ENCODE measurements at regions not wholly inside any gene's neighbourhood (a gene's known extent, or its start where the extent isn't known, plus 50 kb on each side); places are given as distances from the start of the nearest gene placed in this dataset.

- Histone ChIP-seq H3K36me3 (ENCODE audit: insufficient read depth, low read length) (no peaks in the 10 kb centered on the region), H3K79me2 (ENCODE audit: insufficient read depth, low read length) (no peaks in the 10 kb centered on the region), H3K9me2 (replicated peaks; ENCODE audit: low read depth, low read length) (no peaks in the 10 kb centered on the region), H3K9ac (ENCODE audit: low read depth, low read length, poor library complexity, severe bottlenecking) (no peak overlapping the region), H3K4me3 (ENCODE audit: low read length, poor library complexity, severe bottlenecking) (no peak overlapping the region), H3K4me2 (ENCODE audit: low read depth, low read length, poor library complexity, severe bottlenecking) (no peak overlapping the region), H3K9me3 (ENCODE audit: insufficient read depth, low read depth, low read length) (no peaks in the 10 kb centered on the region), H3K4me1 (ENCODE audit: insufficient read depth, low read length, poor library complexity, severe bottlenecking) (peaks cover 40% of the 10 kb centered on the region), H2AFZ (ENCODE audit: low read length) (no peak overlapping the region), H3K27me3 (ENCODE audit: insufficient read depth, low read length, poor library complexity, severe bottlenecking) (no peaks in the 10 kb centered on the region), H3F3A (ENCODE audit: low read depth) (no peaks in the 10 kb centered on the region), H4K20me1 (ENCODE audit: insufficient read depth, low read length, poor library complexity, severe bottlenecking) (no peaks in the 10 kb centered on the region)
- TF ChIP-seq CTCF (conservative IDR thresholded peaks at IDR 0.05; ENCODE audit: low read length) (no peak), EZH2phosphoT487 (IDR thresholded peaks at IDR 0.05; ENCODE audit: borderline replicate concordance) (no peak)
Observed at GRCh38 chr1:58939146-58939545, 155.3 kb upstream of the JUN start.

GRCh38 chr1:58939666-58940370 lies 156.0 kb upstream of the JUN start:
- H3K9me3 ChIP-seq (ENCODE audit: insufficient read depth, low read depth, low read length) = no peaks in the 10 kb centered on the region
- H3K36me3 ChIP-seq (ENCODE audit: insufficient read depth, low read length) = no peaks in the 10 kb centered on the region
- H2AFZ ChIP-seq (ENCODE audit: low read length) = no peak overlapping the region
- H3F3A ChIP-seq (ENCODE audit: low read depth) = no peaks in the 10 kb centered on the region
- no peaks in the 10 kb centered on the region for H3K79me2 ChIP-seq (ENCODE audit: insufficient read depth, low read length)
- H3K4me1 ChIP-seq (ENCODE audit: insufficient read depth, low read length, poor library complexity, severe bottlenecking) = peaks cover 47% of the 10 kb centered on the region
- TF ChIP-seq CTCF (conservative IDR thresholded peaks at IDR 0.05; ENCODE audit: low read length) = no peak
- no peak for TF ChIP-seq EZH2phosphoT487 (IDR thresholded peaks at IDR 0.05; ENCODE audit: borderline replicate concordance)
- no peak overlapping the region for H3K4me2 ChIP-seq (ENCODE audit: low read depth, low read length, poor library complexity, severe bottlenecking)
- H3K9ac ChIP-seq (ENCODE audit: low read depth, low read length, poor library complexity, severe bottlenecking) = no peak overlapping the region
- no peaks in the 10 kb centered on the region for H4K20me1 ChIP-seq (ENCODE audit: insufficient read depth, low read length, poor library complexity, severe bottlenecking)
- no peak overlapping the region for H3K4me3 ChIP-seq (ENCODE audit: low read length, poor library complexity, severe bottlenecking)
- H3K9me2 ChIP-seq (replicated peaks; ENCODE audit: low read depth, low read length) = no peaks in the 10 kb centered on the region
- H3K27me3 ChIP-seq (ENCODE audit: insufficient read depth, low read length, poor library complexity, severe bottlenecking) = no peaks in the 10 kb centered on the region

GRCh38 chr1:58941471-58942289 lies 157.8 kb upstream of the JUN start:
- Histone ChIP-seq H4K20me1 (ENCODE audit: insufficient read depth, low read length, poor library complexity, severe bottlenecking) (no peaks in the 10 kb centered on the region), H2AFZ (ENCODE audit: low read length) (no peak overlapping the region), H3K9ac (ENCODE audit: low read depth, low read length, poor library complexity, severe bottlenecking) (peak overlapping the region; percentile 36), H3K4me1 (ENCODE audit: insufficient read depth, low read length, poor library complexity, severe bottlenecking) (peaks cover 51% of the 10 kb centered on the region), H3F3A (ENCODE audit: low read depth) (no peaks in the 10 kb centered on the region), H3K9me2 (replicated peaks; ENCODE audit: low read depth, low read length) (no peaks in the 10 kb centered on the region), H3K27me3 (ENCODE audit: insufficient read depth, low read length, poor library complexity, severe bottlenecking) (no peaks in the 10 kb centered on the region), H3K36me3 (ENCODE audit: insufficient read depth, low read length) (no peaks in the 10 kb centered on the region), H3K4me3 (ENCODE audit: low read length, poor library complexity, severe bottlenecking) (peak overlapping the region; percentile 60), H3K9me3 (ENCODE audit: insufficient read depth, low read depth, low read length) (no peaks in the 10 kb centered on the region), H3K4me2 (ENCODE audit: low read depth, low read length, poor library complexity, severe bottlenecking) (peak overlapping the region; percentile 89), H3K79me2 (ENCODE audit: insufficient read depth, low read length) (no peaks in the 10 kb centered on the region)
- no peak for TF ChIP-seq EZH2phosphoT487 (IDR thresholded peaks at IDR 0.05; ENCODE audit: borderline replicate concordance)
- TF ChIP-seq CTCF (conservative IDR thresholded peaks at IDR 0.05; ENCODE audit: low read length) = no peak

Measured in Loucy (cell line).